ENCODE measurements at regions not wholly inside any gene's neighbourhood (a gene's known extent, or its start where the extent isn't known, plus 50 kb on each side); places are given as distances from the start of the nearest gene placed in this dataset.

GRCh38 chr5:73256462-73256861 is 83.5 kb downstream of the TMEM174 start:
- no peak for DNase-seq

GRCh38 chr5:73256012-73256411 is 83.0 kb downstream of the TMEM174 start:
- DNase-seq: no peak

GRCh38 chr5:73254642-73255041 is 81.6 kb downstream of the TMEM174 start:
- no peak for DNase-seq

GRCh38 chr5:73253047-73253660 is 80.2 kb downstream of the TMEM174 start:
- no peak for DNase-seq

- no peak for DNase-seq
Measured at GRCh38 chr5:73250645-73251044, 77.7 kb downstream of the TMEM174 start.

GRCh38 chr5:73242735-73243134 is 69.7 kb downstream of the TMEM174 start:
- no peak for DNase-seq

- no peak for DNase-seq
Measured at GRCh38 chr5:73238873-73239272, 65.9 kb downstream of the TMEM174 start.

- DNase-seq: no peak
Measured at GRCh38 chr5:73236541-73237128, 63.6 kb downstream of the TMEM174 start.

GRCh38 chr5:73234204-73234555 is 61.2 kb downstream of the TMEM174 start:
- no peak for DNase-seq

GRCh38 chr5:73233461-73234203 is 60.6 kb downstream of the TMEM174 start:
- no peak for DNase-seq

- no peak for DNase-seq
Measured at GRCh38 chr5:73233053-73233460, 60.1 kb downstream of the TMEM174 start.

GRCh38 chr5:73232266-73233041 is 59.5 kb downstream of the TMEM174 start:
- no peak for DNase-seq

GRCh38 chr5:73231246-73231778 is 58.3 kb downstream of the TMEM174 start:
- DNase-seq: no peak

- no peak for DNase-seq
Measured at GRCh38 chr5:73230264-73231245, 57.6 kb downstream of the TMEM174 start.

GRCh38 chr5:73229271-73229670 is 56.3 kb downstream of the TMEM174 start:
- DNase-seq: no peak

GRCh38 chr5:73228052-73228451 is 55.1 kb downstream of the TMEM174 start:
- no peak for DNase-seq
